T-helper 1 cell treated with Interleukin-12 subunit alpha and Interleukin-12 subunit beta and Interleukin-4 antibody, amounts not matched to agents 30 ng/mL and 1 ng/mL, for 36 hours (primary cell): ENCODE measurements at regions not wholly inside any gene's neighbourhood (a gene's known extent, or its start where the extent isn't known, plus 50 kb on each side); places are given as distances from the start of the nearest gene placed in this dataset.

Experiments used
- intact Hi-C: fragments of 100-400 bp; cut with micrococcal nuclease; formaldehyde crosslinking; loops from one replicate; pipeline ENCODE4 v1.15.1; 2024

DNA sequence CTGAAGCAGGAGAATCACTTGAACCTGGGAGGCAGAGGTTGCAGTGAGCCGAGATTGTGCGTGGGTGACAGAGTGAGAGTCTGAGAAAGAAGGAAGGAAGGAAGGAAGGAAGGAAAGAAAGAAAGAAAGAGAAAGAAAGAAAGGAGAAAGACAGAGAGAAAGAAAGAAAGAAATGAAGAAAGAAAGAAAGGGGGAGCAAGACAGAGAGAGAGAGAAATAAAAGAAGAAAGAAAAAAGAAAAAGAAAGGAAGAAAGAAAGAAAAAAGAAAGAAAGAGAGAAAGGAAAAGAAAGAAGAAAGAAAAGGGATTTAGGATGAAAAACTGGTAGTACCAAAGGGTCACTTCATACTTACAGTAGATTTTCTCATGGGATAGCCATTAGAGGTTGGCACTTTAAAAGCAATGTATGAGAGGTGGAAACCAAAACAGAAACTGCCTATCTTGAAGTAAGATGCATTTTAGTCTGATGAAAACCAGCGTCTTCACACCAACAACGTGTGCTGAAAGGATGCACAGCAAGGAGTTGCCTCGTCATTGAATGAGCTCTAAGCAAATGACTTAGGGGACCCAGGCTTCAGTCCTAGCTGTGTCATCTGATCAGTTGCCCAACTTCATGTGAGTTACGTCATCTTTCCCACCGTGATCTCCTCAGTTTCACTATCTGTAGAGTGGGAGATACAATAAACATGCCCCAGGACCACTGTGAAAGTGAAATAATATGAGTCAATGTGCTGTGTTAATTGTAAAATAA, 133.9 kb upstream of the NEDD9 start:
- intact Hi-C loops: loop anchor here (1.0 to 5.0 kb wide), 12 partner anchors 12 to 751 kb away; partner anchors contain the start of genes NEDD9 and SMIM13

- intact Hi-C loops: loop anchor here (5.0 kb wide), 3 partner anchors 88 to 752 kb away; partner anchors contain the start of gene SMIM13
These were observed 132.5 kb upstream of the NEDD9 start for GRCh38 chr6:11364971-11365397.

DNA sequence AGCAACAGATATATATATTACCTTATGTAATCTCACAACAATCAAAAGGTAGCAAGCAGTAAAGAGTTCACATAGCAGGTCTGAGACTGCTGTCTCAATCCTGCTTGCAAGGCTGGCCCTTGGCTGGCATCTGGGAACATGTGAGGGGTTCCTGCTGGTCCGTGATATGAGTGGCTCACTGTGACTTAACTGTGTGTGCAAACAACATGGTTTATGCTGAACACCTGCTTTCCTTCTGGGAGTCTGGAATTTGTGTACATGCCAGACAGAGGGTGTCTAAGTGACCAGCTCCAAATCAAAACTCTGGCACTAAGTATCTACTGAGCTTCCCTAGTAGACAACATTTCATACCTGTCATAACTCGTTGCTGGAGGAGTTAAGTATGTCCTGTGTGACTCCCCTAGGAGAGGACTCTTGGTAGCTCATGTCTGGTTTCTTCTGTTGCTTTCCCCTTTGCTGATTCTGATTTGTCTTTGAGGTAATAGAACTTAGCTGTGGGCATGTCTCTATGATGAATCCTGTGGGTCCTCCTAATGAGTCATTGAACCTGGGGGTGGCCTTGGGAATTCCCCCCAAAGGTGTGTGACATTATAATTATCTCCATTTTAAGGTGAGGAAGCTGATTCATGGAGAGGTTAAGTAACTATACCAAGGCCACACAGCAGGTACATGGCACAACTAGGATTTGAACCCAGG, 131.6 kb upstream of the NEDD9 start:
- intact Hi-C loops: no loop called here

- intact Hi-C loops: no loop called here
These were observed 130.1 kb upstream of the NEDD9 start for GRCh38 chr6:11362564-11362963.

DNA sequence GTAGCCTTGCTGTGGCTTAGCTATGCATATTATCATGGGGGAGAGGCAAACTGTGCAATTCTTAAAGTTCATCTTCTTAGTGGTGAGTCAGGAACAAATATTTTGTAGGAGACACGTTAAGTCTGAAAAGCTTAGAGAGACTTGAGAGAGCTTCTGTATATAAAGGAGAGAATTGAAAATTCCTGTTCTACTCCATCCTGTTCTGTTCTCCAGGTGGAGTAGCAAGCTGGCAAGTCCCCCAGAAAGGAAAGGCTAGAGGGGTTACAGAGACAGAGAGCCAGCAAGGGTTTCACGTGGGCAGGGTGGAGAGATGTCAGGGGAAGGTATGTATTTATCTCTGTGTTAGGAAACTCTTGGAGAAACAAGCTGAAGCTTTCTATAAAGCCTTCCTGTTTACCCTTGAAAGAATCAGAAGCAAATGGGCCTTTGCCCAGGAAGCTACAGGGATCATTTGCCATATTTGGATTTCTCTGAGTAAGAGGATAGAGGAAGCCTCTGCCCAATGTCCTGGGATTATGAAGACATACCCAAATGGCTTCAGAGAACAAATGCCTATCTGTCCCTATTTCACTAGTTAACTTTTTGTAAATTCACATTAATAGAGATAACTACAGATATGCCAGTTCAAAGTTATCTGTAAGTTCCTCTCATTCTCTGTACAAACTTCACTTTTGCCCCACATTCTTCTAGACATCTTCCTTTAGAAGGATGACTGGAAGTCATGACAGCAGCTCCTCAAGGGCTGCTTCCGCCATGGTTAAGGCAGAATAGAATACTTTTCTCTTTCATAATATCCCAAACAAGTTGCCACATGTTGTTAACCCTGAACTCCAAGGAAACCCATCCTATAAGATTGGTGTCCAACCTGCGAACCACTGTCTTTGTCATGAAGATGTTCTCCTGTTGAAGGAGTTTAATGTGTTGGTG, 126.7 kb upstream of the NEDD9 start:
- intact Hi-C loops: no loop called here

- intact Hi-C loops: no loop called here
These were observed 124.8 kb upstream of the NEDD9 start for GRCh38 chr6:11357285-11357684.

DNA sequence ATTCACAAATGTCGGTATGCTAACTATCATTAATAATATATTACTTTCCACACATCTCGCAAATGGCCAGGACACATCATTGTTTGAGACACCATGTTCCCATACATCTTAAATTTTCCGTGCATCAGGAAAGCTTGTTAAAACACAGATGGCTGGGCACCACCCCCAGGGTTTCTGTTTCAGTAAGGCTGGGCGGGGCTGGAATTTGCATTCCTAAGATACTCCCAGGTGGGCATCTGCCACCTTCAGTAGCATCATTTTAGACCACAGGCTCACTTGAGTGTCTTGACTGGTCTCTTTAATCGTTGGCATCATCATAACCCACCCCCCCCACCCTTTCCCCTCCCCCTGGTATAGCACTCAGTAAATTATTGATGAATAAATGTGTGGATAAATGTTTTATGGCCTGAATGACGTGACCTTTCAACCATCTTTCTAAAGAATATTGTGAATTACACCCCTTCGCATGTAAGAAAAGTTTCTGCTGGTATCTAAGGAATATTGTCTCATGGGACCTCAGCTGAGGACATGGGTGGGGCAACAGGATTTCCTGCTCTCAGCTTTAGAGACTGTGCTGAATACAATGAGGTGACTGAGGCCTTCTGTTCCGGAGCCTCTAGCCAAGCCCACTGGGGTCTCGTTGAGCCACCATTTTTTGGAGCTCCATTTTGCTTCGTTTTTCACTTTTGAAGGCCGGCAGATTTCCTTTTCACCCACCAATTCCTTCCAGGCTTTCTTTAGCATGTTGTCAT, 124.1 kb upstream of the NEDD9 start:
- intact Hi-C loops: no loop called here

DNA sequence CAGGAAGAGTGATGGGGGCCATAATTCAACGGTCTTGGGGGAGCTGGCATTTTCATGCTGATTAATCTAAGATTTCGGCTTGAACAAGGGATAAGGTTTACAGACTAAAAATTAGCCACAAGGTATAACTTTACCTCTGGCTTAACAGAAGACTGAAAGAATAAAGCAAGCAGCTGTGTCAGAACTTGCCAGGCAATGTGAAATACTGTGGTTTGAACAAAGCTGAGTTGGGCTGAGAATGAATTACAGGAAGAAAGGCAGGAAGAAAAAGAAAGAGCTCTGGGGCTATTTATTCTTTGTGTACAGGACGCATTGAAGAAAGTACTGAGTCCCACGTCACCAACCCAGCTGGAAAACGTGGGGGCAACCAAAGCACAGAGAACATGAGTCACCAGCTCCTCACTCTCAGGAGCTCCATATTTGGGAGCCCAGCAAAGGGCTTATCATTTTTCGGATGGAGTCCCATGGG, 121.5 kb upstream of the NEDD9 start:
- intact Hi-C loops: loop anchor here (1.0 kb wide), 7 partner anchors 10 to 122 kb away; partner anchors contain the start of gene NEDD9

DNA sequence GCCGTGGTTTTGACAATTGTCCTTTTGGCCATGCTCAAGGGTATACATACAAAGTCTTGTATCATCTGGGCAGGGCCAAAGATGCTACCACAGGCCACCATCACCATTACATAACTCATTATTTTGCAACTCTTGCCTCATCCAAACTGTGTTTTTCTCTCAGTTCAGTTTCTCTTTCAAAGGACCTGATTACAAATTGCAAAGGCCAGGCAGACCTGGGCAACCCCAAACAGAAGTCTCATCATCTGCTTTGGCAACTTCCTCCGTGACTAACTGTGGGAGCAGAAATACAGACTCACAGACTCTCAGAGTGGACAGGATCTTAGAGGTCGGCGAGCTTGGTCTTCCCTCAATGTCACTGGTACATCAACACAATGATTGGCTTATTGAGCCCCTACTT, 117.8 kb upstream of the NEDD9 start:
- intact Hi-C loops: no loop called here

- intact Hi-C loops: no loop called here
These were observed 117.4 kb upstream of the NEDD9 start for GRCh38 chr6:11349880-11350279.

DNA sequence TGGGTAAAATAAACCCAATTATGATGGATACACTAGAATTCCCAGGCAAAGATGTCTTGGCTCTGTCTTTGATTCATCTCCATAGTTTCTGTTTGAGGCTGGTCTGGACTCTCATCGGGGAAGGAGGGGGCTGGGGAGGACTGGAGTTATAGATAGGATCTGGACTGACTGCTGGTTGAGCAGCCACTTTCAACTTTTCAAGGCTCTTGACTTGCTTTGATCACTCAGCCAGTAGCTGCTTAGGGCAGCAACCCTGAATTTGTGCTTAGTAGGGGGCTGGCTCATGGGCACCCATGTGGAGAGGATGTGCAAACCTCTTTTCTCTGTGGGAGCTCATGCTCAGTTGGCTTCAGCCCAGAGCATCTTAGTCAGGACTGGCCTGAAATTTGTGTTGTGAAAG, 114.0 kb upstream of the NEDD9 start:
- intact Hi-C loops: no loop called here

- intact Hi-C loops: no loop called here
These were observed 113.1 kb upstream of the NEDD9 start for GRCh38 chr6:11345536-11345935.

DNA sequence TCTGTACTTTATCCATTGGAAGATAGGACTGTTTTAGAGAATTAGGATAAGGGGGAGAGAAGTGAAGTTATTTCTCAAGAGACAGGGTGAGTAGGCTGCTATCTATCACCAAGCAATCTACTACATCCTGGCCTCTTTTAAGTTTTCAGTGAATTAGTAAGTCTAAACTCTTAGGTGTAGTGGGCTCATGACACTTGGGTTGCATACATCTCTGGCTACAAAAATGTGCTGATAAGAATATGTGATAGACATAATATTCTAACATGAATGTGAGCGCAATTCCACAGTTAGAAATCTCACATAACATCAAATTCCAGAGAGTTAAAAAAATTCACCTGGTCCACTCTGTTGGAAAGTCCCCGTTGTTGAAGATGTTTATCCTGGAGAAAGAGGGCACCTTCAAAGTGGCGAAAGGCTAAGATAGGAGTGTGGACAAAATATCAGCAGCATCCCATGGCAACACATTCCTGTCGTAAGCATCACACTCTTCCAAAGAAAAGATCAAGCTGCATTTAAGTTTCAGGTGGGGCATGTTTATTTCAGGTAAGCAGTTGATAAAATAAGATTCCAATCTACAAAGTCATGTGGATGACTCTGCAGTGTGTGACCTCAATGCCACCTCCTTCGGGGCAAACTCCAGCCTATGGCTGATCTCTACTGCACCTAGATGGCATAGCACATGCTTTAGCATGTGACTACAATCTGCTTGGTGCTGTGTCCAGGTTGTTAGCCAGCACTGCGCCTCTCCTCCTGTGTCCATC, 111.7 kb upstream of the NEDD9 start:
- intact Hi-C loops: loop anchor here (1.0 kb wide), 1 partner anchor 10 kb away; no protein-coding TSS in a partner anchor

DNA sequence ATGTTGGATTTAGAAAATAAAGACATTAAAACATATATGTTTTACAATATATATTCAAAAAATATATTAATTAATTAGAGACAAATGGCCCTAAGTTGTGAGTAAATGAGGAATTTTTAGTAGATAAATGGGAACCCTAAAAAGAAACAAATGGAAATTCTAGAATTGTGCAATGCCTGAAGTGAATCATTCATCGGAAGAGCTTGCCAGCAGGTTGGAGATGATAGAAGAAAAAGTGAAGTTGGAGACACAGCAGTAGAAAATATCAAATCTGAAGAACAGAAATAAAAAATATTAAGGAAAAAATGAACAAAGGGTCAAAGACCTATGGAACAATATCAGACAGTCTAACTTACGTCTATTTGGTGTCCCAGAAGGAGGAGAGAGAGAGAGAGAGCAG, 109.4 kb upstream of the NEDD9 start:
- intact Hi-C loops: loop anchor here (1.0 kb wide), 1 partner anchor 11 kb away; no protein-coding TSS in a partner anchor

GRCh38 chr6:11341303-11341702, 108.8 kb upstream of the NEDD9 start:
- intact Hi-C loops: no loop called here

DNA sequence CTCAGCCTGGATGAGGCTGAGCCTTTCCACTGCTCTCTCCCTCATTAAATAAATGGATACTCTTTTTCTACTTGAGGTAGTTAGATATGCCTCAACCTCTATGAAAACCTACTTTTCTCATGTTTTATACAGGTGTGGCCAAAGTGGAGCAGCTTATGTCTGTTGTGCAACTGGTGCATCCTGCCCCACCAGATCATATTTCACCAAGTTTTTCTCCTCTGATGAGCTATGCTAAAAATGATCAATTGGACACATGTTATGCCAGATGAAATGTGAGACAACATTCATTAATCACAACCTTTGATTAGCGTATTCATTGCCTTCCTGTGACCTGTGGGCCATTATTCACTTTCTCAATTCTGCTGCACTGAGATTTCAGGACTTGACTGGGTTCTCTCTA, 106.9 kb upstream of the NEDD9 start:
- intact Hi-C loops: no loop called here

DNA sequence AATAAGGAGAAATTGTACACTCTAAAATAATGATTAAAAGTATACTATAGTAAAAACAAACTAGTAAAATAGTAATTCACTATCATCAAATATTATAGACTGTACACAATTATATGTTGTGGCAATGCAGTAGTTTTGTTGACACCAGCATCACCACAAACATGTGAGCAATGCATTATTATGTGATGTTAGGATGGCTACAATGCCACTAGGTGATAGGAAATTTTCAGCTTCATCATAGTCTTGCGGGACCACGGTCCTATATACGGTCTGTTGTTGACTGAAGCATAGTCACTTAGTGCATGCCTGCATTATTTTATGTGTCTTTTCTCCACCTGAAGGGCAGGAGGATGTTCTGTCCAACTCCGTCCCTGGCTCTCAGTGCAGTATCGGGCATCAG, 104.8 kb upstream of the NEDD9 start:
- intact Hi-C loops: no loop called here

- intact Hi-C loops: no loop called here
These were observed 103.4 kb upstream of the NEDD9 start for GRCh38 chr6:11335826-11336225.

- intact Hi-C loops: no loop called here
These were observed 100.8 kb upstream of the NEDD9 start for GRCh38 chr6:11333132-11333849.
